Gastrocnemius medialis (tissue), 4 donors: ENCODE measurements at regions not wholly inside any gene's neighbourhood (a gene's known extent, or its start where the extent isn't known, plus 50 kb on each side); places are given as distances from the start of the nearest gene placed in this dataset.

ENCODE experiments used
- POLR2A ChIP-seq, 2 donors: fragments of 450-650 bp; IDR thresholded peaks; one replicate each; pipeline ENCODE4 v1.6.1; 2017; ENCODE audit warnings: antibody characterized with exemption in 2 of 2, mild to moderate bottlenecking in 2 of 2, moderate library complexity in 2 of 2
- TF ChIP-seq, protein P1 (sequence below), 5 experiments: fragments of 450-650 bp in 3 of 5; fragments of 200-600 bp in 2 of 5; sonication (generic) in 2 of 5; IDR thresholded peaks in 4 of 5; conservative IDR thresholded peaks in 1 of 5; 1 replicate in 4 of 5; 2 replicates in 1 of 5; pipeline ENCODE4 v1.5.1; 2016 to 2019; ENCODE audit warnings: antibody characterized with exemption in 5 of 5, mild to moderate bottlenecking in 3 of 5, moderate library complexity in 3 of 5

DNA sequence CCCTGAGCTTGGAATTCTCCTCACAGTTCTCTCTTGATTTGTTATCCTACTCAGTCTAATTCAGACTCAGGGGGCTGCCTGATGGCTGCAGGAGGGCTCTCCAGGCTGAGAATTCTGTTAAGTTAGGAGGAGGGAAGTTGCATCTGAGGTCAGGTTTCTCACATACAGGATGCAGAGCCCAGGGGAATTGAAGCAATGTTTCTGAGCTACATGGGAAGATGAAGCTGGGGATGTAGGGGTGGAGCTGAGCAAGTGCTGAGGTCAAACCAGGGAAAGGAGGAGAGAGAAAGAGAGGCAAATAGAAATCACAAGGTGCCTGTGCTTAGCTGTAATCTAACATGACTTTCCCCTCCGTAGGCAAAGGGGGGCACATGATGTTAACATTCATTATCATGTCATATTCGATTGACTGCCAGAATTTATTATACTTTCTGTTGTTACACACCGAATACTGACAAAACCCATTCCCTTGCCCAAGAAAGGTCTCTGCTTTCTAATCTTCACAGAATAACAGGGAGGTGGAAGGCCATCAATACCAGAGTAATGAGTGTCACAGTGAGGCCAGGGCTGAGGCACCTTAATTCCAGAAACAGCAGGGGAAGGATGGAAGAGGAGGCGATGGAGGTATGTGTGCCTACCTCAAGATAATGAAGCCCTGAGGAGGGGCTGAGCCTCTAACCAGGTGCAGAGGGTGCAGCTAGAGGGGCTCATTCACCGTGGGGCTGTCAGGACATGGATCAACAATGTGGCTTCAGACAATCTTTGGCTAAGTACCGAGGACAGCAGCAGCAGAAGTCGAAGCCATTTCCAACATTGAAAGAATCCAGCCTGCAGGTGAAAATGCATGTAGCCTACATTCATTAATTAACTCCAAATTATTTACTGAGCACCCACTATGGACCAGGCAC is 205.4 kb upstream of the SNX19 start:
- no peak for TF ChIP-seq POLR2A (IDR thresholded peaks at IDR 0.05)
- TF ChIP-seq, protein P1, sequence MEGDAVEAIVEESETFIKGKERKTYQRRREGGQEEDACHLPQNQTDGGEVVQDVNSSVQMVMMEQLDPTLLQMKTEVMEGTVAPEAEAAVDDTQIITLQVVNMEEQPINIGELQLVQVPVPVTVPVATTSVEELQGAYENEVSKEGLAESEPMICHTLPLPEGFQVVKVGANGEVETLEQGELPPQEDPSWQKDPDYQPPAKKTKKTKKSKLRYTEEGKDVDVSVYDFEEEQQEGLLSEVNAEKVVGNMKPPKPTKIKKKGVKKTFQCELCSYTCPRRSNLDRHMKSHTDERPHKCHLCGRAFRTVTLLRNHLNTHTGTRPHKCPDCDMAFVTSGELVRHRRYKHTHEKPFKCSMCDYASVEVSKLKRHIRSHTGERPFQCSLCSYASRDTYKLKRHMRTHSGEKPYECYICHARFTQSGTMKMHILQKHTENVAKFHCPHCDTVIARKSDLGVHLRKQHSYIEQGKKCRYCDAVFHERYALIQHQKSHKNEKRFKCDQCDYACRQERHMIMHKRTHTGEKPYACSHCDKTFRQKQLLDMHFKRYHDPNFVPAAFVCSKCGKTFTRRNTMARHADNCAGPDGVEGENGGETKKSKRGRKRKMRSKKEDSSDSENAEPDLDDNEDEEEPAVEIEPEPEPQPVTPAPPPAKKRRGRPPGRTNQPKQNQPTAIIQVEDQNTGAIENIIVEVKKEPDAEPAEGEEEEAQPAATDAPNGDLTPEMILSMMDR (IDR thresholded peaks at IDR 0.05 in 4 of 5, conservative IDR thresholded peaks at IDR 0.05 in 1 of 5): no peak
